ENCODE measurements at regions not wholly inside any gene's neighbourhood (a gene's known extent, or its start where the extent isn't known, plus 50 kb on each side); places are given as distances from the start of the nearest gene placed in this dataset.

- Histone ChIP-seq H3K27ac (ENCODE audit: low read depth, low read length) (no peak overlapping the region), H3K36me3 (ENCODE audit: control insufficient read depth, insufficient read depth, low read length) (no peaks in the 10 kb centered on the region)
Observed at GRCh38 chr18:61756244-61756643, 136.6 kb downstream of the RNF152 start.

DNA sequence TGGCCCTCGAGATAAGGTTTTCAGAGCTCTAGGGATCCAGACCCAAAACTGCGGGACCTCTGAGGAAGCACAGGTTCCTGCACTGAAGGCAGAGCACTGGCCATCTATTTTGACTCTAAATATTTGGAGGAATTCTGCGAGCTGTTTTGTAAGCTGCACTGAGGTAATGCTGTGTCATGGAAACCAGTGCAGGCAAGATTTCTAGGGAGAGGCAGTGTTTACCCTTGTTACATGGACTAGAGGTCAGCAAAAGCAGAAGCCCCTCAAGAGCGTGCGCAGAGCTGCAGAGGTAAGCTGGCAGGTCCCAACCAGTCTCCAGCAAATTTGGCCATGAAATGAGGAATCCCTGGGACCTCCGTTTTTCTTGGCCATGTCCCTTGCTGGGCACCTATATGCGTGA is 137.3 kb downstream of the RNF152 start:
- Histone ChIP-seq H3K36me3 (ENCODE audit: control insufficient read depth, insufficient read depth, low read length) (no peaks in the 10 kb centered on the region), H3K4me3 (ENCODE audit: low read depth, low read length) (no peak overlapping the region), H3K9me3 (ENCODE audit: control insufficient read depth, insufficient read depth, low read length) (no peaks in the 10 kb centered on the region), H3K27ac (ENCODE audit: low read depth, low read length) (no peak overlapping the region), H3K9ac (ENCODE audit: low read depth, low read length) (no peak overlapping the region), H3K4me1 (ENCODE audit: control insufficient read depth, insufficient read depth, low read length) (no peaks in the 10 kb centered on the region), H3K27me3 (ENCODE audit: control insufficient read depth, insufficient read depth, low read length) (no peaks in the 10 kb centered on the region)

More at GRCh38 chr18:61756244-61756643, 136.6 kb downstream of the RNF152 start:
- no peaks in the 10 kb centered on the region for H3K27me3 ChIP-seq (ENCODE audit: control insufficient read depth, insufficient read depth, low read length)
- H3K4me3 ChIP-seq (ENCODE audit: low read depth, low read length) = no peak overlapping the region
- H3K9me3 ChIP-seq (ENCODE audit: control insufficient read depth, insufficient read depth, low read length) = no peaks in the 10 kb centered on the region
- no peaks in the 10 kb centered on the region for H3K4me1 ChIP-seq (ENCODE audit: control insufficient read depth, insufficient read depth, low read length)
- no peak overlapping the region for H3K9ac ChIP-seq (ENCODE audit: low read depth, low read length)

DNA sequence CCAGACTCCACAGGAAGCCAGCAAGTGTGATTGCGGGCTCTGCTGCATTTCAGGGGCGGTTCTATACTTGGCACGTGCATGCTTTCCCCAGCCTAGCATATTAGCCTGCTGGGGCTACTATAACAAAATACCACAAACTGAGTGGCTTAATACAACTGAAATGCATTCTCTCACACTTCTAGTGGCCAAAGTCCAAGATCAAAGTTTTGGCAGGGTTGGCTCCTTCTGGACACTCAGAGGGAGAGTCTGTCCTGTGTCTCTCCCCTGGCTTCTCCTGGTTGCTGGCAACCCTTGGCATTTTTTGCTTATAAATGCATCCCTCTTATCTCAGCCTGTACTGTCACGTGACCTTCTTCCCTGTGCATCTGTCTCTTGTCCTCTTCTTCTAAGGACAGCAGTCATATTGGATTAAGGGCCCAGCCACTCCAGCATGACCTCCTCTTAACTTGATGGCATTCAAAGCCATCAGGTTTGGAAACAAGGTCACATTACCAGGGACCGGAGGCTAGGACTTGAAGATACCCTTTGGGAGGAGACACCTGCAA is 138.7 kb downstream of the RNF152 start:
- Histone ChIP-seq H3K27me3 (ENCODE audit: control insufficient read depth, insufficient read depth, low read length) (no peaks in the 10 kb centered on the region), H3K9ac (ENCODE audit: low read depth, low read length) (no peak overlapping the region), H3K36me3 (ENCODE audit: control insufficient read depth, insufficient read depth, low read length) (no peaks in the 10 kb centered on the region), H3K27ac (ENCODE audit: low read depth, low read length) (no peak overlapping the region), H3K9me3 (ENCODE audit: control insufficient read depth, insufficient read depth, low read length) (no peaks in the 10 kb centered on the region), H3K4me1 (ENCODE audit: control insufficient read depth, insufficient read depth, low read length) (no peaks in the 10 kb centered on the region), H3K4me3 (ENCODE audit: low read depth, low read length) (no peak overlapping the region)

- H3K9ac ChIP-seq (ENCODE audit: low read depth, low read length) = no peak overlapping the region
- H3K4me1 ChIP-seq (ENCODE audit: control insufficient read depth, insufficient read depth, low read length) = no peaks in the 10 kb centered on the region
- no peak overlapping the region for H3K27ac ChIP-seq (ENCODE audit: low read depth, low read length)
- no peaks in the 10 kb centered on the region for H3K36me3 ChIP-seq (ENCODE audit: control insufficient read depth, insufficient read depth, low read length)
- no peak overlapping the region for H3K4me3 ChIP-seq (ENCODE audit: low read depth, low read length)
- H3K27me3 ChIP-seq (ENCODE audit: control insufficient read depth, insufficient read depth, low read length) = no peaks in the 10 kb centered on the region
- no peaks in the 10 kb centered on the region for H3K9me3 ChIP-seq (ENCODE audit: control insufficient read depth, insufficient read depth, low read length)
Observed at GRCh38 chr18:61753373-61753772, 139.4 kb downstream of the RNF152 start.

DNA sequence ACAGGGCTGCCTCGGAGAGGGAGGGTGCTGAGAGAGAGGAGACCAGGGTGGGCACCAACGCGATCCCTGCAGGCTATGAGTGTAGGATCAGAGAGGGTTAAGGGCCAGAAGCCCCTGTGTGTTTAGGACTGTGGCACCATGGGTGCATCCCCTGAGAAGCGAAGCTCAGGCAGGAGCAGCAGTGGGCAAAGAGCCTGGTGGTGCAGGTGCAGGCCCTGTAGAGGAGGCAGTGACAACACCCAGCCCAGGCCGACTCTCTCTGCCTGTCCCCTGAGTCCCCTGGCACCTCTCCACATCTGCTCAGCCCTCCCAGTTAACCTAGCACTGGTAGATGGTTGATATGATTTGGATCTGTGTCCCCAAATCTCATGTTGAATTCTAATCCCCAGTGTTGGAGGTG is 139.8 kb downstream of the RNF152 start:
- H3K27me3 ChIP-seq (ENCODE audit: control insufficient read depth, insufficient read depth, low read length) = no peaks in the 10 kb centered on the region
- no peak overlapping the region for H3K9ac ChIP-seq (ENCODE audit: low read depth, low read length)
- H3K4me1 ChIP-seq (ENCODE audit: control insufficient read depth, insufficient read depth, low read length) = no peaks in the 10 kb centered on the region; the same call in 1 of the 2 replicates
- H3K9me3 ChIP-seq (ENCODE audit: control insufficient read depth, insufficient read depth, low read length) = no peaks in the 10 kb centered on the region
- H3K36me3 ChIP-seq (ENCODE audit: control insufficient read depth, insufficient read depth, low read length) = no peaks in the 10 kb centered on the region
- H3K27ac ChIP-seq (ENCODE audit: low read depth, low read length) = no peak overlapping the region
- H3K4me3 ChIP-seq (ENCODE audit: low read depth, low read length) = no peak overlapping the region

- H3K36me3 ChIP-seq (ENCODE audit: control insufficient read depth, insufficient read depth, low read length) = no peaks in the 10 kb centered on the region
- H3K4me1 ChIP-seq (ENCODE audit: control insufficient read depth, insufficient read depth, low read length) = no peaks in the 10 kb centered on the region; the same call in 1 of the 2 replicates
- no peak overlapping the region for H3K4me3 ChIP-seq (ENCODE audit: low read depth, low read length)
- H3K27ac ChIP-seq (ENCODE audit: low read depth, low read length) = no peak overlapping the region
- no peaks in the 10 kb centered on the region for H3K27me3 ChIP-seq (ENCODE audit: control insufficient read depth, insufficient read depth, low read length)
- H3K9me3 ChIP-seq (ENCODE audit: control insufficient read depth, insufficient read depth, low read length) = no peaks in the 10 kb centered on the region
- no peak overlapping the region for H3K9ac ChIP-seq (ENCODE audit: low read depth, low read length)
Observed at GRCh38 chr18:61750840-61751668, 141.8 kb downstream of the RNF152 start.

- Histone ChIP-seq H3K9ac (ENCODE audit: low read depth, low read length) (no peak overlapping the region), H3K4me3 (ENCODE audit: low read depth, low read length) (no peak overlapping the region), H3K27ac (ENCODE audit: low read depth, low read length) (no peak overlapping the region), H3K4me1 (ENCODE audit: control insufficient read depth, insufficient read depth, low read length) (no peaks in the 10 kb centered on the region; the same call in 1 of the 2 replicates), H3K36me3 (ENCODE audit: control insufficient read depth, insufficient read depth, low read length) (no peaks in the 10 kb centered on the region), H3K27me3 (ENCODE audit: control insufficient read depth, insufficient read depth, low read length) (no peaks in the 10 kb centered on the region), H3K9me3 (ENCODE audit: control insufficient read depth, insufficient read depth, low read length) (no peaks in the 10 kb centered on the region)
Observed at GRCh38 chr18:61749546-61749945, 143.3 kb downstream of the RNF152 start.

DNA sequence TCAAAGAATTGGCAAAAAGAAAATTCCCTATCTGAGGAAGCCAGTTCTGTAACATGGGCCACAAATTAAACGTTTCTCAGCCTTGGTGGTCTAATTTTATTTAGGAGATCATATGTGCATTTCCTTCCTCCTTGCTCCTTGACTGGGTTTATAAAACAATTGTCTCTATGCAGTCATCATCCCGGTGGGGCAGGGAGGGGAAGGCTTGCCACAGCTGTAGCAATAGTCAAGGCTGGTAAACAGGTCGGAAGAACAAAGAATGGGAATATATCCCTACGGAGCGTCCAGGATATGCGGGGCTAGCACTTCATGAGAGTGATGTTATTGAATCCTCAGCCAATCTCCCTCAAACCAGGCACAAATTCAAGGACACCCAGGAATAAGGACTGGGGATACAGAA is 143.8 kb downstream of the RNF152 start:
- Histone ChIP-seq H3K9ac (ENCODE audit: low read depth, low read length) (no peak overlapping the region), H3K36me3 (ENCODE audit: control insufficient read depth, insufficient read depth, low read length) (no peaks in the 10 kb centered on the region), H3K27ac (ENCODE audit: low read depth, low read length) (no peak overlapping the region), H3K4me1 (ENCODE audit: control insufficient read depth, insufficient read depth, low read length) (no peaks in the 10 kb centered on the region; the same call in 1 of the 2 replicates), H3K4me3 (ENCODE audit: low read depth, low read length) (no peak overlapping the region), H3K9me3 (ENCODE audit: control insufficient read depth, insufficient read depth, low read length) (no peaks in the 10 kb centered on the region), H3K27me3 (ENCODE audit: control insufficient read depth, insufficient read depth, low read length) (no peaks in the 10 kb centered on the region)

GRCh38 chr18:61748004-61748403 is 144.8 kb downstream of the RNF152 start:
- Histone ChIP-seq H3K4me3 (ENCODE audit: low read depth, low read length) (no peak overlapping the region), H3K4me1 (ENCODE audit: control insufficient read depth, insufficient read depth, low read length) (no peaks in the 10 kb centered on the region; the same call in 1 of the 2 replicates), H3K9me3 (ENCODE audit: control insufficient read depth, insufficient read depth, low read length) (no peaks in the 10 kb centered on the region), H3K27me3 (ENCODE audit: control insufficient read depth, insufficient read depth, low read length) (no peaks in the 10 kb centered on the region), H3K27ac (ENCODE audit: low read depth, low read length) (no peak overlapping the region), H3K36me3 (ENCODE audit: control insufficient read depth, insufficient read depth, low read length) (no peaks in the 10 kb centered on the region), H3K9ac (ENCODE audit: low read depth, low read length) (no peak overlapping the region)

GRCh38 chr18:61743775-61744531 is 148.9 kb downstream of the RNF152 start:
- H3K4me1 ChIP-seq (ENCODE audit: control insufficient read depth, insufficient read depth, low read length) = no peaks in the 10 kb centered on the region; the same call in 1 of the 2 replicates
- no peak overlapping the region for H3K27ac ChIP-seq (ENCODE audit: low read depth, low read length)
- H3K9me3 ChIP-seq (ENCODE audit: control insufficient read depth, insufficient read depth, low read length) = no peaks in the 10 kb centered on the region
- no peak overlapping the region for H3K4me3 ChIP-seq (ENCODE audit: low read depth, low read length)
- no peaks in the 10 kb centered on the region for H3K27me3 ChIP-seq (ENCODE audit: control insufficient read depth, insufficient read depth, low read length)
- H3K36me3 ChIP-seq (ENCODE audit: control insufficient read depth, insufficient read depth, low read length) = no peaks in the 10 kb centered on the region
- H3K9ac ChIP-seq (ENCODE audit: low read depth, low read length) = no peak overlapping the region
